ENCODE measurements at regions not wholly inside any gene's neighbourhood (a gene's known extent, or its start where the extent isn't known, plus 50 kb on each side); places are given as distances from the start of the nearest gene placed in this dataset.

- H3K36me3 Mint-ChIP-seq, result peaks cover 3% of the 10 kb centered on the region
- ATAC-seq (no peak), DNase-seq (ENCODE audit: low spot score) (no peak)
- no peaks in the 10 kb centered on the region for H3K4me1 Mint-ChIP-seq (ENCODE audit: low read depth in 2 of 2)
- no peak overlapping the region for H3K4me3 Mint-ChIP-seq
- H3K27me3 Mint-ChIP-seq, result no peaks in the 10 kb centered on the region
- H3K9me3 Mint-ChIP-seq, result peaks cover 12% of the 10 kb centered on the region
- no peak overlapping the region for H3K27ac Mint-ChIP-seq
Measured at GRCh38 chr20:6999381-6999780, 231.9 kb downstream of the BMP2 start.

GRCh38 chr20:7003598-7003997 is 236.1 kb downstream of the BMP2 start:
- Mint-ChIP-seq H3K27me3 (no peaks in the 10 kb centered on the region), H3K36me3 (no peaks in the 10 kb centered on the region), H3K4me3 (no peak overlapping the region), H3K4me1 (ENCODE audit: low read depth in 2 of 2) (no peaks in the 10 kb centered on the region), H3K9me3 (peaks cover 7% of the 10 kb centered on the region), H3K27ac (no peak overlapping the region)
- no peak for DNase-seq (ENCODE audit: low spot score)
- peak; percentile 32 to 33 for ATAC-seq

- H3K27me3 Mint-ChIP-seq, result no peaks in the 10 kb centered on the region
- DNase-seq (ENCODE audit: low spot score) (no peak), ATAC-seq (no peak)
- H3K4me1 Mint-ChIP-seq (ENCODE audit: low read depth in 2 of 2), result no peaks in the 10 kb centered on the region
- H3K36me3 Mint-ChIP-seq, result no peaks in the 10 kb centered on the region
- no peak overlapping the region for H3K4me3 Mint-ChIP-seq
- H3K9me3 Mint-ChIP-seq, result peaks cover 14% of the 10 kb centered on the region
- no peak overlapping the region for H3K27ac Mint-ChIP-seq
Measured at GRCh38 chr20:7004801-7005200, 237.3 kb downstream of the BMP2 start.

GRCh38 chr20:7010527-7010926 is 243.0 kb downstream of the BMP2 start:
- Mint-ChIP-seq H3K36me3 (no peaks in the 10 kb centered on the region), H3K4me1 (ENCODE audit: low read depth in 2 of 2) (no peaks in the 10 kb centered on the region), H3K27ac (no peak overlapping the region), H3K27me3 (no peaks in the 10 kb centered on the region), H3K9me3 (peaks cover 17% of the 10 kb centered on the region), H3K4me3 (no peak overlapping the region)
- DNase-seq (ENCODE audit: low spot score), result no peak
- ATAC-seq, result no peak

- no peaks in the 10 kb centered on the region for H3K27me3 Mint-ChIP-seq
- H3K36me3 Mint-ChIP-seq, result no peaks in the 10 kb centered on the region
- ATAC-seq (no peak), DNase-seq (ENCODE audit: low spot score) (no peak)
- peaks cover 3% of the 10 kb centered on the region for H3K9me3 Mint-ChIP-seq
- no peak overlapping the region for H3K27ac Mint-ChIP-seq
- H3K4me1 Mint-ChIP-seq (ENCODE audit: low read depth in 2 of 2), result no peaks in the 10 kb centered on the region
- H3K4me3 Mint-ChIP-seq, result no peak overlapping the region
Measured at GRCh38 chr20:7015257-7015656, 247.8 kb downstream of the BMP2 start.

- ATAC-seq, result no peak
- Mint-ChIP-seq H3K4me3 (no peak overlapping the region), H3K27me3 (no peaks in the 10 kb centered on the region), H3K27ac (no peak overlapping the region), H3K9me3 (peaks cover 9% of the 10 kb centered on the region), H3K4me1 (ENCODE audit: low read depth in 2 of 2) (peaks cover 0 to 4% of the 10 kb centered on the region in 2 donors), H3K36me3 (peaks cover 4% of the 10 kb centered on the region)
- no peak for DNase-seq (ENCODE audit: low spot score)
Measured at GRCh38 chr20:7022597-7022996, 255.1 kb downstream of the BMP2 start.

GRCh38 chr20:7025635-7026034 is 258.1 kb downstream of the BMP2 start:
- Mint-ChIP-seq H3K36me3 (peaks cover 4% of the 10 kb centered on the region), H3K4me3 (no peak overlapping the region), H3K9me3 (peaks cover 13% of the 10 kb centered on the region), H3K4me1 (ENCODE audit: low read depth in 2 of 2) (peaks cover 0 to 4% of the 10 kb centered on the region in 2 donors), H3K27me3 (no peaks in the 10 kb centered on the region), H3K27ac (no peak overlapping the region)
- no peak for DNase-seq (ENCODE audit: low spot score)
- ATAC-seq, result no peak

GRCh38 chr20:7029019-7029418 is 261.5 kb downstream of the BMP2 start:
- H3K4me3 Mint-ChIP-seq, result no peak overlapping the region
- peaks cover 0 to 4% of the 10 kb centered on the region in 2 donors for H3K4me1 Mint-ChIP-seq (ENCODE audit: low read depth in 2 of 2)
- H3K27ac Mint-ChIP-seq, result no peak overlapping the region
- peaks cover 7% of the 10 kb centered on the region for H3K9me3 Mint-ChIP-seq
- H3K36me3 Mint-ChIP-seq, result no peaks in the 10 kb centered on the region
- ATAC-seq, result no peak
- no peak for DNase-seq (ENCODE audit: low spot score)
- H3K27me3 Mint-ChIP-seq, result no peaks in the 10 kb centered on the region

- Mint-ChIP-seq H3K4me1 (ENCODE audit: low read depth in 2 of 2) (no peaks in the 10 kb centered on the region), H3K36me3 (no peaks in the 10 kb centered on the region), H3K27me3 (no peaks in the 10 kb centered on the region), H3K9me3 (peaks cover 13% of the 10 kb centered on the region), H3K4me3 (no peak overlapping the region), H3K27ac (no peak overlapping the region)
- no peak for ATAC-seq
- DNase-seq (ENCODE audit: low spot score), result no peak
Measured at GRCh38 chr20:7031222-7031621, 263.7 kb downstream of the BMP2 start.

GRCh38 chr20:7038029-7038428 is 270.5 kb downstream of the BMP2 start:
- Mint-ChIP-seq H3K27ac (no peak overlapping the region), H3K36me3 (peaks cover 4% of the 10 kb centered on the region), H3K27me3 (no peaks in the 10 kb centered on the region), H3K4me1 (ENCODE audit: low read depth in 2 of 2) (no peaks in the 10 kb centered on the region), H3K4me3 (no peak overlapping the region), H3K9me3 (peaks cover 11% of the 10 kb centered on the region)
- no peak for DNase-seq (ENCODE audit: low spot score)
- no peak for ATAC-seq

GRCh38 chr20:7057611-7058010 is 290.1 kb downstream of the BMP2 start:
- Mint-ChIP-seq H3K27me3 (no peaks in the 10 kb centered on the region), H3K4me3 (no peak overlapping the region)

GRCh38 chr20:7078804-7079203 is 311.3 kb downstream of the BMP2 start:
- H3K9me3 Mint-ChIP-seq, result no peaks in the 10 kb centered on the region
- no peaks in the 10 kb centered on the region for H3K36me3 Mint-ChIP-seq
- DNase-seq (ENCODE audit: low spot score) (no peak), ATAC-seq (no peak)
- H3K4me1 Mint-ChIP-seq (ENCODE audit: low read depth in 2 of 2), result no peaks in the 10 kb centered on the region
- H3K27ac Mint-ChIP-seq, result no peak overlapping the region
- no peaks in the 10 kb centered on the region for H3K27me3 Mint-ChIP-seq
- H3K4me3 Mint-ChIP-seq, result no peak overlapping the region

More at GRCh38 chr20:7057611-7058010, 290.1 kb downstream of the BMP2 start:
- H3K36me3 Mint-ChIP-seq, result no peaks in the 10 kb centered on the region
- no peak overlapping the region for H3K27ac Mint-ChIP-seq
- no peak for DNase-seq (ENCODE audit: low spot score)
- no peaks in the 10 kb centered on the region for H3K4me1 Mint-ChIP-seq (ENCODE audit: low read depth in 2 of 2)
- peaks cover 15% of the 10 kb centered on the region for H3K9me3 Mint-ChIP-seq
- ATAC-seq, result no peak

- H3K9me3 Mint-ChIP-seq, result no peaks in the 10 kb centered on the region
- H3K27ac Mint-ChIP-seq, result no peak overlapping the region
- no peak overlapping the region for H3K4me3 Mint-ChIP-seq
Measured at GRCh38 chr20:7080472-7080871, 313.0 kb downstream of the BMP2 start.

GRCh38 chr20:7085467-7085866 is 318.0 kb downstream of the BMP2 start:
- H3K4me1 Mint-ChIP-seq (ENCODE audit: low read depth in 2 of 2), result no peaks in the 10 kb centered on the region
- no peaks in the 10 kb centered on the region for H3K27me3 Mint-ChIP-seq
- no peak overlapping the region for H3K27ac Mint-ChIP-seq
- no peaks in the 10 kb centered on the region for H3K36me3 Mint-ChIP-seq
- no peak overlapping the region for H3K4me3 Mint-ChIP-seq
- H3K9me3 Mint-ChIP-seq, result peaks cover 5% of the 10 kb centered on the region
- ATAC-seq, result no peak
- no peak for DNase-seq (ENCODE audit: low spot score)

More at GRCh38 chr20:7080472-7080871, 313.0 kb downstream of the BMP2 start:
- DNase-seq (ENCODE audit: low spot score) (no peak), ATAC-seq (no peak)
- no peaks in the 10 kb centered on the region for H3K36me3 Mint-ChIP-seq
- H3K4me1 Mint-ChIP-seq (ENCODE audit: low read depth in 2 of 2), result no peaks in the 10 kb centered on the region
- H3K27me3 Mint-ChIP-seq, result no peaks in the 10 kb centered on the region

GRCh38 chr20:7087803-7088202 is 320.3 kb downstream of the BMP2 start:
- H3K27ac Mint-ChIP-seq, result no peak overlapping the region
- no peak for ATAC-seq
- no peaks in the 10 kb centered on the region for H3K36me3 Mint-ChIP-seq
- H3K4me1 Mint-ChIP-seq (ENCODE audit: low read depth in 2 of 2), result no peaks in the 10 kb centered on the region
- H3K27me3 Mint-ChIP-seq, result no peaks in the 10 kb centered on the region
- no peak overlapping the region for H3K4me3 Mint-ChIP-seq
- H3K9me3 Mint-ChIP-seq, result peaks cover 9% of the 10 kb centered on the region
- DNase-seq (ENCODE audit: low spot score), result no peak

Measured in natural killer cell treated with Interleukin-12 subunit alpha and Interleukin-12 subunit beta and Interleukin-15 and Interleukin-18, amount 100 ng/mL, for 72 hours (primary cell).